ENCODE measurements at regions not wholly inside any gene's neighbourhood (a gene's known extent, or its start where the extent isn't known, plus 50 kb on each side); places are given as distances from the start of the nearest gene placed in this dataset.

DNA sequence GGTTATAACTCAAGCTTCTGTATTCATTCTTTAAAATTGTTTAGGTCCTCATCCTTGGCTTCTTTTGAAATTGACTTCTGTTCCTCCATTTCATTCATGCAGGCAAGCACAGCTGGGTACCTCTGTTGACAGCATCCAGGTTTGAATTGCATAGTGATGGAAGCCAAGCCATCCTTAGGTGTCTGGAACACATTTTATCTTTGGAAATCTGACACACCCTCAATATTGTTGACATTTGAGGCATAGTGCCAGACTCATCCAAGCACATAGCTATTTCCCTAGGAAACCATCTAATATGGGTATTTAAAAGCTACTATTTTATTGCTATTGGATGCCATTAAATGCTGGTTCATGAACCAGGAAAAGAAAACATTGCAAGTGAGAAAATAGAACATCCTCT lies 142.1 kb upstream of the PTPRZ1 start:
- dilution Hi-C loops (cut with HindIII; ENCODE audit: low sequenced_read_pairs, unreplicated experiment), result no loop called here

More for the DNA sequence above, 142.1 kb upstream of the PTPRZ1 start:
- Histone ChIP-seq H3K36me3 (ENCODE audit: control insufficient read depth, insufficient read depth, low read length) (no peaks in the 10 kb centered on the region), H3K18ac (ENCODE audit: low read depth, low read length) (no peak overlapping the region), H3K9me1 (ENCODE audit: insufficient read depth, low read length) (no peaks in the 10 kb centered on the region), H4K5ac (ENCODE audit: low read depth, low read length) (no peak overlapping the region), H3K56ac (ENCODE audit: extremely low read depth, insufficient read depth, low read length) (no peak overlapping the region), H3K4ac (ENCODE audit: low read depth, low read length) (no peak overlapping the region), H2BK5ac (ENCODE audit: low read depth, low read length, poor library complexity, severe bottlenecking) (no peak overlapping the region), H2AK9ac (replicated peaks; ENCODE audit: low read depth, low read length, poor library complexity) (no peak overlapping the region), H2BK120ac (ENCODE audit: low read depth, low read length) (no peak overlapping the region), H4K20me1 (ENCODE audit: insufficient read depth, low read length) (no peaks in the 10 kb centered on the region), H2BK15ac (ENCODE audit: low read depth, low read length) (no peak overlapping the region), H4K91ac (ENCODE audit: insufficient read depth, low read depth, low read length) (no peak overlapping the region), H3K79me1 (ENCODE audit: low read depth in 1 of 2, low read length in 2 of 2) (no peaks in the 10 kb centered on the region), H2BK20ac (ENCODE audit: low read depth, low read length) (no peak overlapping the region), H3K9me3 (ENCODE audit: control insufficient read depth, insufficient read depth, low read length) (0 out of 2 replicates have a peak, but pooled peaks cover 2% of the 10 kb centered on the region), H2AFZ (replicated peaks; ENCODE audit: low read length, poor library complexity) (no peak overlapping the region), H3K14ac (replicated peaks; ENCODE audit: low read depth, low read length) (no peak overlapping the region), H3K27ac (ENCODE audit: insufficient read depth, low read length) (no peak overlapping the region), H3K4me3 (ENCODE audit: insufficient read depth, low read depth, low read length) (no peak overlapping the region), H3K4me2 (ENCODE audit: low read depth, low read length) (no peak overlapping the region), H3K27me3 (ENCODE audit: control insufficient read depth, insufficient read depth, low read length) (no peaks in the 10 kb centered on the region), H3K9ac (ENCODE audit: low read depth, low read length) (no peak overlapping the region), H3K23ac (ENCODE audit: low read depth, low read length) (no peak overlapping the region), H4K8ac (ENCODE audit: low read depth in 2 of 2, low read length in 2 of 2) (no peak overlapping the region), H2AK5ac (ENCODE audit: low read depth, low read length) (no peak overlapping the region), H3K4me1 (ENCODE audit: control insufficient read depth, insufficient read depth, low read length) (no peaks in the 10 kb centered on the region)
- TF ChIP-seq MAFK (IDR thresholded peaks at IDR 0.05; ENCODE audit: low read depth, low read length) (no peak), FOS (IDR thresholded peaks at IDR 0.05; ENCODE audit: low read depth, low read length) (no peak), RCOR1 (IDR thresholded peaks at IDR 0.05; ENCODE audit: insufficient replicate concordance, low read length) (no peak), POLR2A (IDR thresholded peaks at IDR 0.05; ENCODE audit: low read depth, low read length) (no peak), BHLHE40 (IDR thresholded peaks at IDR 0.05; ENCODE audit: low read depth, low read length) (no peak), SMC3 (IDR thresholded peaks at IDR 0.05; ENCODE audit: low read depth, low read length) (no peak), CHD1 (IDR thresholded peaks at IDR 0.05; ENCODE audit: low read depth, low read length) (no peak), NFE2L2 (IDR thresholded peaks at IDR 0.05; ENCODE audit: low read depth, low read length) (no peak), CEBPB (IDR thresholded peaks at IDR 0.05; ENCODE audit: low read depth, low read length) (no peak), MAZ (IDR thresholded peaks at IDR 0.05; ENCODE audit: borderline replicate concordance, low read depth, low read length) (no peak), MXI1 (IDR thresholded peaks at IDR 0.05; ENCODE audit: borderline replicate concordance, low read depth, low read length) (no peak), RAD21 (IDR thresholded peaks at IDR 0.05; ENCODE audit: low read length) (no peak)
- TF ChIP-seq, protein P1, sequence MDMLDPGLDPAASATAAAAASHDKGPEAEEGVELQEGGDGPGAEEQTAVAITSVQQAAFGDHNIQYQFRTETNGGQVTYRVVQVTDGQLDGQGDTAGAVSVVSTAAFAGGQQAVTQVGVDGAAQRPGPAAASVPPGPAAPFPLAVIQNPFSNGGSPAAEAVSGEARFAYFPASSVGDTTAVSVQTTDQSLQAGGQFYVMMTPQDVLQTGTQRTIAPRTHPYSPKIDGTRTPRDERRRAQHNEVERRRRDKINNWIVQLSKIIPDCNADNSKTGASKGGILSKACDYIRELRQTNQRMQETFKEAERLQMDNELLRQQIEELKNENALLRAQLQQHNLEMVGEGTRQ (IDR thresholded peaks at IDR 0.05; ENCODE audit: low read depth, low read length), result no peak
- TF ChIP-seq, protein P2, sequence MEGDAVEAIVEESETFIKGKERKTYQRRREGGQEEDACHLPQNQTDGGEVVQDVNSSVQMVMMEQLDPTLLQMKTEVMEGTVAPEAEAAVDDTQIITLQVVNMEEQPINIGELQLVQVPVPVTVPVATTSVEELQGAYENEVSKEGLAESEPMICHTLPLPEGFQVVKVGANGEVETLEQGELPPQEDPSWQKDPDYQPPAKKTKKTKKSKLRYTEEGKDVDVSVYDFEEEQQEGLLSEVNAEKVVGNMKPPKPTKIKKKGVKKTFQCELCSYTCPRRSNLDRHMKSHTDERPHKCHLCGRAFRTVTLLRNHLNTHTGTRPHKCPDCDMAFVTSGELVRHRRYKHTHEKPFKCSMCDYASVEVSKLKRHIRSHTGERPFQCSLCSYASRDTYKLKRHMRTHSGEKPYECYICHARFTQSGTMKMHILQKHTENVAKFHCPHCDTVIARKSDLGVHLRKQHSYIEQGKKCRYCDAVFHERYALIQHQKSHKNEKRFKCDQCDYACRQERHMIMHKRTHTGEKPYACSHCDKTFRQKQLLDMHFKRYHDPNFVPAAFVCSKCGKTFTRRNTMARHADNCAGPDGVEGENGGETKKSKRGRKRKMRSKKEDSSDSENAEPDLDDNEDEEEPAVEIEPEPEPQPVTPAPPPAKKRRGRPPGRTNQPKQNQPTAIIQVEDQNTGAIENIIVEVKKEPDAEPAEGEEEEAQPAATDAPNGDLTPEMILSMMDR (conservative IDR thresholded peaks at IDR 0.05; ENCODE audit: low read depth, low read length), result no peak
- no peak for ATAC-seq (ENCODE audit: low read depth)
- intact Hi-C loops (cut with micrococcal nuclease), result no loop called here
- CTCF ChIA-PET, result no interaction called here
- in situ Hi-C loops (cut with MboI; ENCODE audit: low sequenced_read_pairs), result no loop called here
- POLR2A ChIA-PET (ENCODE audit: unreplicated experiment), result no interaction called here
- DNase-seq, result no peak
- no TSS peak for BruUV-seq (replicated peaks)

All from IMR-90 (cell line).